ENCODE measurements at regions not wholly inside any gene's neighbourhood (a gene's known extent, or its start where the extent isn't known, plus 50 kb on each side); places are given as distances from the start of the nearest gene placed in this dataset.

- TF ChIP-seq CTCF (IDR thresholded peaks at IDR 0.05) (no peak), ZNF232 (CRISPR knock-in tag; IDR thresholded peaks at IDR 0.05) (no peak), KAT7 (CRISPR knock-in tag; IDR thresholded peaks at IDR 0.05; ENCODE audit: borderline replicate concordance) (no peak), CREB1 (CRISPR knock-in tag; IDR thresholded peaks at IDR 0.05) (no peak), NR2C2 (CRISPR knock-in tag; IDR thresholded peaks at IDR 0.05) (no peak), CREM (CRISPR knock-in tag; IDR thresholded peaks at IDR 0.05) (no peak), ATF1 (CRISPR knock-in tag; IDR thresholded peaks at IDR 0.05) (no peak), USF1 (CRISPR knock-in tag; IDR thresholded peaks at IDR 0.05) (no peak), ZNF263 (CRISPR knock-in tag; IDR thresholded peaks at IDR 0.05; ENCODE audit: low read depth) (no peak)
These were observed 67.0 kb upstream of the AKAP12 start for GRCh38 chr6:151172751-151173150.

Data from WTC11 (cell line).